WTC11 (cell line): ENCODE measurements at regions not wholly inside any gene's neighbourhood (a gene's known extent, or its start where the extent isn't known, plus 50 kb on each side); places are given as distances from the start of the nearest gene placed in this dataset.

ENCODE experiments used
- CTCF ChIP-seq: fragments of 200-600 bp; IDR thresholded peaks from 2 replicates; pipeline ENCODE4 v1.8.0; 2022; ENCODE audit warnings: antibody characterized with exemption
- ETV6 ChIP-seq: sonication (generic); formaldehyde crosslinking; IDR thresholded peaks from 2 replicates; pipeline ENCODE4 v1.8.1; 2022; ENCODE audit warnings: mild to moderate bottlenecking, missing genetic modification reagents
- NR3C1 ChIP-seq: sonication (generic); formaldehyde crosslinking; conservative IDR thresholded peaks from 2 replicates; pipeline ENCODE4 v1.8.1; 2023; ENCODE audit warnings: low read depth, mild to moderate bottlenecking, missing genetic modification reagents
- SMAD3 ChIP-seq: sonication (generic); formaldehyde crosslinking; IDR thresholded peaks from 2 replicates; pipeline ENCODE4 v1.8.0; 2022; ENCODE audit warnings: missing genetic modification reagents, mild to moderate bottlenecking, borderline replicate concordance

DNA sequence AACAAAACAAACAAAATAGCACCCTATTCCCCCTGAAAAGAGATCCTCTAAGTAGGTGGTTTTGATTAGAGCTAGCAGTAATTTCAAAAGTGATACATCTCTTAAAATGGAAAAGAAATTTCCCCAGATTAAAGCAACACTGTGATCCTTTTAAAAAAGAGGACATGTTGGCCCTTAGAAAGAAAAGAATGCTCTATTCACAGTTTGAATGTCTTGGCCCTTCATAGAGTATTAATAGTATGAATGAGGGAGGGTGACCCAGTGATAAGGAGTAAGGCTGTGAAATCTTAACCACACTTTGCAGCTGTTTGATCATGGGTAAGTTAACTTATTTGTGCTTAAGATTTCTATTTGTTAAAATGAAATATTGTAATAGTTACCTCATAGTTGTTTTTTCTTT is 467.7 kb upstream of the MEF2C start:
- no peak for TF ChIP-seq NR3C1
- no peak for TF ChIP-seq CTCF
- TF ChIP-seq SMAD3 (CRISPR knock-in tag): no peak
- no peak for TF ChIP-seq ETV6 (CRISPR knock-in tag)
